ENCODE measurements at regions not wholly inside any gene's neighbourhood (a gene's known extent, or its start where the extent isn't known, plus 50 kb on each side); places are given as distances from the start of the nearest gene placed in this dataset.

GRCh38 chr10:42177077-42177792 is 461.1 kb downstream of the ZNF33B start:
- no peak overlapping the region for H3K4me3 ChIP-seq
- DNase-seq (ENCODE audit: extremely low read depth in 1 of 4, low spot score in 3 of 4) (peak in 1 of 4 experiments; percentile 1), FAIRE-seq (no peak), ATAC-seq (no peak)
- POLR2A ChIA-PET, result no interaction called here
- no peaks in the 10 kb centered on the region for H3K9me1 ChIP-seq (ENCODE audit: control insufficient read depth, insufficient read depth, low read length)
- no peaks in the 10 kb centered on the region for H4K20me1 ChIP-seq (replicated peaks; ENCODE audit: control insufficient read depth, insufficient read depth, low read length)
- H3K9ac ChIP-seq (ENCODE audit: insufficient read depth in 1 of 2, low read depth in 2 of 2, low read length in 2 of 2), result no peak overlapping the region
- H2AFZ ChIP-seq (ENCODE audit: low read depth, low read length), result no peak overlapping the region
- no peak overlapping the region for H3K27ac ChIP-seq (ENCODE audit: extremely low read depth, low read depth, low read length)
- in situ Hi-C loops (cut with MboI) (no loop called here), intact Hi-C loops (cut with micrococcal nuclease) (no loop called here)
- no peaks in the 10 kb centered on the region for H3K9me3 ChIP-seq (replicated peaks; ENCODE audit: control insufficient read depth, insufficient read depth, low read depth, low read length)
- WGBS (ENCODE audit: insufficient coverage, low coverage, missing lambda C conversion rate), result 68% methylated on average over 24 of the region's 93 CpGs
- no peaks in the 10 kb centered on the region for H3K27me3 ChIP-seq (ENCODE audit: control insufficient read depth in 2 of 2, insufficient read depth in 2 of 2, low read length in 2 of 2)
- no peak overlapping the region for H3K4me2 ChIP-seq (ENCODE audit: insufficient read depth, low read length)
- no peaks in the 10 kb centered on the region for H3K79me2 ChIP-seq (ENCODE audit: control insufficient read depth, insufficient read depth, low read length)
- no peaks in the 10 kb centered on the region for H3K36me3 ChIP-seq (ENCODE audit: control insufficient read depth, insufficient read depth, low read length)
- CTCF ChIA-PET (ENCODE audit: low intra/inter-chr PET ratio), result no interaction called here
- H3K4me1 ChIP-seq (replicated peaks in 1 of 2; ENCODE audit: control insufficient read depth in 2 of 2, insufficient read depth in 2 of 2, low read length in 2 of 2), result no peaks in the 10 kb centered on the region
- TF ChIP-seq RBM14 (IDR thresholded peaks at IDR 0.05; ENCODE audit: borderline replicate concordance, insufficient read depth, low read depth, low read length), result no peak
- TF ChIP-seq ZBTB33 (CRISPR knock-in tag; IDR thresholded peaks at IDR 0.05), result 0 out of 2 replicates have a peak, but pooled peaks have one; percentile 33
- BruUV-seq (replicated peaks), result no TSS peak

Data from K562 (cell line).